ENCODE measurements at regions not wholly inside any gene's neighbourhood (a gene's known extent, or its start where the extent isn't known, plus 50 kb on each side); places are given as distances from the start of the nearest gene placed in this dataset.

DNA sequence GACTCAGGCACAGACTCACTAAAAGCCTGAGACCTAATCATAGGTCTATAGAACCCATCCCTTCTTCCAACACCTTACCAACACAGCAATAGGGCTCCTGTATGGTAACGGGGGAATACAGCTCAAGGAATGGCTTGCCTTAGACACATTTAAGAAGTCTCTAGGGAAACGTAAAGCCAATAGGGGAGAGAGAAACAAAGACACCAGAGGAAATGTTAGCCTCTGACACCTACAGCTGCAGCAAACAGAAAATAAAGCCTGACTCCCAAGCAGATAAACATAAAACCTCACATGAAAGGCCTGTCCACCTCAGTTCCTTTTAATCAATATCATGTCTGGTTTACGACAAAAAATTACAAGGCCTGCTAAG, 51.1 kb upstream of the NCOA1 start:
- DNase-seq (ENCODE audit: insufficient read length, low spot score): no peak
- TF ChIP-seq, protein P1, sequence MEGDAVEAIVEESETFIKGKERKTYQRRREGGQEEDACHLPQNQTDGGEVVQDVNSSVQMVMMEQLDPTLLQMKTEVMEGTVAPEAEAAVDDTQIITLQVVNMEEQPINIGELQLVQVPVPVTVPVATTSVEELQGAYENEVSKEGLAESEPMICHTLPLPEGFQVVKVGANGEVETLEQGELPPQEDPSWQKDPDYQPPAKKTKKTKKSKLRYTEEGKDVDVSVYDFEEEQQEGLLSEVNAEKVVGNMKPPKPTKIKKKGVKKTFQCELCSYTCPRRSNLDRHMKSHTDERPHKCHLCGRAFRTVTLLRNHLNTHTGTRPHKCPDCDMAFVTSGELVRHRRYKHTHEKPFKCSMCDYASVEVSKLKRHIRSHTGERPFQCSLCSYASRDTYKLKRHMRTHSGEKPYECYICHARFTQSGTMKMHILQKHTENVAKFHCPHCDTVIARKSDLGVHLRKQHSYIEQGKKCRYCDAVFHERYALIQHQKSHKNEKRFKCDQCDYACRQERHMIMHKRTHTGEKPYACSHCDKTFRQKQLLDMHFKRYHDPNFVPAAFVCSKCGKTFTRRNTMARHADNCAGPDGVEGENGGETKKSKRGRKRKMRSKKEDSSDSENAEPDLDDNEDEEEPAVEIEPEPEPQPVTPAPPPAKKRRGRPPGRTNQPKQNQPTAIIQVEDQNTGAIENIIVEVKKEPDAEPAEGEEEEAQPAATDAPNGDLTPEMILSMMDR (IDR thresholded peaks at IDR 0.05; ENCODE audit: insufficient read depth, missing control alignments): no peak
- FAIRE-seq: no peak

- no peak for FAIRE-seq
- no peak for DNase-seq (ENCODE audit: insufficient read length, low spot score)
- TF ChIP-seq, protein P1 (IDR thresholded peaks at IDR 0.05; ENCODE audit: insufficient read depth, missing control alignments): no peak
Measured at GRCh38 chr2:24439280-24439970, 51.6 kb upstream of the NCOA1 start.

DNA sequence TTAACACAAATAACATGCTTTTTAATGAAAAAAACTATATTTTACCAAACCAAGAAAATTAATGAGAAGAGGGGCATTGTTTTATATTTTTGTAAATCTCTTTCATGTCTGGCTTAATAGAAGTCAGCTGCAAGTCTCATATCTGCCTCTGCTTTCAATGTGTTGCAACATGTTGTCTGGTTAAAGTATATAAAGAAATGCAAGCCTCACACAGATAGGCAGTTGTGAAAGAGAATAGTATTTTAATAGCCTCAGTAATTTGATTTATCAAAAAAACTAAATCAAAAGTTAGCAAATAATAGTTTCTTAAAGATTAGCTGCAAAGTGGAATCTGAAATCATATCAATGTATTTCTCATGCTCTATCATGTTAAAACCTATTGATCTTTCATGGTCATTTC, 52.9 kb upstream of the NCOA1 start:
- TF ChIP-seq, protein P1 (IDR thresholded peaks at IDR 0.05; ENCODE audit: insufficient read depth, missing control alignments): no peak
- FAIRE-seq: no peak
- DNase-seq (ENCODE audit: insufficient read length, low spot score): no peak

- DNase-seq (ENCODE audit: insufficient read length, low spot score) (no peak), FAIRE-seq (no peak)
Measured at GRCh38 chr2:24435391-24436316, 55.4 kb upstream of the NCOA1 start.

DNA sequence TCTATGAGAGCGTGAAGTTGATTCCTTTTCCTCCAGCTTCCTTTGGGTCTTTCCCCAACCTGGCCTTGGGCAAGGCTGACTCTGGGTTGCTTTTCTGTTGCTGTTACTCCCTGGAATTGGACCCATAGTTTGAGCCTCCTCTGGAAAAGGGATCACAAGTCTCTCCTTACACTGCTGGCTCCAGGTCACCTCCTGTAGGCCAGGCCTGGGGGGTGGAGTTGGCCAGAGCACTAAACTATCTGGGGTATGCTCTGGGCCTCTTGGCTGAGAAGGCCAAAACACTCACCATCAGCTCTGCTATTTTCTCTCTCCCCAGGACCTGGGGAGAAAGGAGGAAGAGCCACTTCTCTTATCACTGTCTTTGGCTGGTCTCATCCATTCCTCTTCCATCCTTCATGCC, 56.5 kb upstream of the NCOA1 start:
- FAIRE-seq (no peak), DNase-seq (ENCODE audit: insufficient read length, low spot score) (no peak)
- TF ChIP-seq, protein P1 (IDR thresholded peaks at IDR 0.05; ENCODE audit: insufficient read depth, missing control alignments): no peak

More at GRCh38 chr2:24435391-24436316, 55.4 kb upstream of the NCOA1 start:
- TF ChIP-seq, protein P1 (IDR thresholded peaks at IDR 0.05; ENCODE audit: insufficient read depth, missing control alignments): no peak

- TF ChIP-seq, protein P1 (IDR thresholded peaks at IDR 0.05; ENCODE audit: insufficient read depth, missing control alignments): no peak
- DNase-seq (ENCODE audit: insufficient read length, low spot score): no peak
- FAIRE-seq: no peak
Measured at GRCh38 chr2:24432735-24433134, 58.3 kb upstream of the NCOA1 start.

- DNase-seq (ENCODE audit: insufficient read length, low spot score) (no peak), FAIRE-seq (no peak)
Measured at GRCh38 chr2:24432121-24432520, 58.9 kb upstream of the NCOA1 start.

More at GRCh38 chr2:24432121-24432520, 58.9 kb upstream of the NCOA1 start:
- TF ChIP-seq, protein P1 (IDR thresholded peaks at IDR 0.05; ENCODE audit: insufficient read depth, missing control alignments): no peak
